Testis (tissue), 2 donors: ENCODE measurements at regions not wholly inside any gene's neighbourhood (a gene's known extent, or its start where the extent isn't known, plus 50 kb on each side); places are given as distances from the start of the nearest gene placed in this dataset.

Experiments used
- DNase-seq: peaks from one replicate; pipeline ENCODE4 v3.0.0-alpha.2; 2019
- H3K27ac ChIP-seq, 2 donors: fragments of 200-600 bp; sonication (generic); one replicate each; pipeline ENCODE4 v1.5.1; 2019
- H3K27me3 ChIP-seq: fragments of 200-600 bp; sonication (generic); one replicate; pipeline ENCODE4 v1.5.1; 2019
- H3K36me3 ChIP-seq: fragments of 200-600 bp; sonication (generic); one replicate; pipeline ENCODE4 v1.5.1; 2017; ENCODE audit warnings: low read depth; ENCODE audit errors: missing control alignments
- H3K4me1 ChIP-seq: fragments of 200-600 bp; sonication (generic); one replicate; pipeline ENCODE4 v1.5.1; 2019
- H3K4me3 ChIP-seq, 2 donors: fragments of 200-600 bp; sonication (generic); one replicate each; pipeline ENCODE4 v1.5.1; 2017 to 2019
- H3K9me3 ChIP-seq: fragments of 200-600 bp; sonication (generic); one replicate; pipeline ENCODE4 v1.5.1; 2017
- POLR2A ChIP-seq: fragments of 450-650 bp; IDR thresholded peaks from one replicate; pipeline ENCODE4 v1.6.1; 2017; ENCODE audit warnings: antibody characterized with exemption, mild to moderate bottlenecking, moderate library complexity
- WGBS, 2 donors: methylation state at CpG; one replicate each; pipeline ENCODE4 v1.1.5; 2018; 5-methylcytosine and 5-hydroxymethylcytosine counted together
- intact Hi-C: fragments of 100-400 bp; cut with DNase I; formaldehyde crosslinking; loops from one replicate; pipeline ENCODE4 v1.15.1; 2023; ENCODE audit warnings: low total_unique reads
- TF ChIP-seq, protein P1 (sequence below), 3 experiments: fragments of 450-650 bp in 2 of 3; fragments of 200-600 bp in 1 of 3; sonication (generic) in 1 of 3; IDR thresholded peaks; one replicate each; pipeline ENCODE4 v1.5.1; 2016 to 2019; ENCODE audit warnings: antibody characterized with exemption in 3 of 3, mild to moderate bottlenecking in 2 of 3, moderate library complexity in 1 of 3

DNA sequence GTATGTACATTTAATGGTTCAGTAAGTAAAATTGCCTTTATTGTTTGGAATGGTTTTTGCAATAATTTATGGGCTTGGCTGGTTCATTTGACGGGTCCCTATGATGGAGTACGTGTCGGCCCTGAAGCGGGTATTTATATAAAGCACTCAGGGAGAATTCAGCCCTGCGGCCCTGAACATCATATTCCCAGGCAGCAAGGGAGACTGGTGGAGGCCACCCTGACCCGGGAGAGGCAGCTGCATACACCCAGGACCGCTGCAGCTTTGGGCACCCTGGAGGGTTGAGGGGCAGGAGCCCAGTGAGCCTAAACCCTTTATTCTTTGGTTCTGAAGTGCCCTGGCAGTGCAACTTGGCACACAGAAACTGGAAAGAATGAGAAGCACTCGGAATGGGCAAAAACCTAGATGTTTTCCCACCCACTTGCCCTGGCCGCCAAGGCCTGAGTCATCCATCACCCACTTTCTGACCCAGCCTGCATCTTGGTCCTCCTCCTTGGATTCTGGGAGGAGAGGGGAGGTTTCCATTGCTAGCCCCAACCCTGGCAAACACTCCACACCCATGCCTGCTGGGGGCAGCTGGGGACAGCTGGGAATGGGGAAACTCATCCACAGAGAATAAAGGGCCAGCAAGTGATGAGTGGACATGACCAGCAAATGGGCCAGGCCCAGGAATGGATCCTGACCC, 162.2 kb upstream of the TNRC6C start:
- no peak for DNase-seq
- Histone ChIP-seq H3K4me3 (no peak overlapping the region), H3K27me3 (no peaks in the 10 kb centered on the region), H3K36me3 (no peaks in the 10 kb centered on the region), H3K4me1 (no peaks in the 10 kb centered on the region), H3K27ac (no peak overlapping the region), H3K9me3 (no peaks in the 10 kb centered on the region)
- TF ChIP-seq POLR2A, result no peak
- intact Hi-C loops, result no loop called here
- WGBS, 2 donors, result 84 to 90% methylated on average over 9 of the region's 9 CpGs

DNA sequence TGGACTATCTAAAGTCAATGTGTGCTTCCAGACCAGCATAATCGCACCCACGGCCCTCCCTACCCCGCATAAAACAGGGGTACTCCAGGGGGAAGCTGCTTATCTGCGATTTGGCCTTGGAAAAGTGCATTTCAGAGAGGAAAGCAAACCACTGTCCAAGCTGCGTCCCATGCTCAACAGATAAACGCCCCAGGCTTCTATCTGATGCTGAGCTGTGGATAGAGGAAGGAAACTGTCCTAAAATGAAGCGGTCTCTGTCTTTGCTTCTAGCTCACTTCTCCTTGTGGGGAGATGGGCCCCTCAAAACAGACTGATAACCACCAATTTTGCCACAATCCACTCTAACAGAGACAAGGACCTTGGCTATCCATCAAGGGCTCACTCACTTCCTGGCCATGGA, 160.5 kb upstream of the TNRC6C start:
- no peak overlapping the region for H3K4me3 ChIP-seq

DNA sequence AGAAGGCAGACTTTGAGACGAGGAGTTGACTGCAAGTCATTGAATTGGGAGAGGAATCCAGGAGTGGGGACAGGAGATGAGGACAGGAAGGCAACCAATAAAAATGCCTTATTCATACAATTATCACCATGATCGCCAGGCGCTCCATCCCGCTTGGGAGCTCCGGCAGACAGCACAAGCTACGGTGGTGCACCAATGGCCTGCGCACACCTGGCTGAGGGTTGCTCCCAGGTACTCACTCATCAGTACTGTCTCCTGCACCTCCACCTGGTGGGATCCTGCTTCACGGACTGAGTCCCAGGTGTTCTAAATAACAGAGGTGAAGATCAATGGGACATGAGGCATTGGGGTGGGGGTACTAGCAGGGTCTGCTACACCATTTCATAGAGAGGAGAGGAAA, 160.0 kb upstream of the TNRC6C start:
- no peak for DNase-seq

More for the DNA sequence above, 160.5 kb upstream of the TNRC6C start:
- no peak for DNase-seq
- no peak overlapping the region for H3K27ac ChIP-seq
- 45% methylated on average over 7 of the region's 7 CpGs for WGBS, 2 donors
- H3K36me3 ChIP-seq, result no peaks in the 10 kb centered on the region
- H3K4me1 ChIP-seq, result peaks cover 6% of the 10 kb centered on the region
- TF ChIP-seq, protein P1, sequence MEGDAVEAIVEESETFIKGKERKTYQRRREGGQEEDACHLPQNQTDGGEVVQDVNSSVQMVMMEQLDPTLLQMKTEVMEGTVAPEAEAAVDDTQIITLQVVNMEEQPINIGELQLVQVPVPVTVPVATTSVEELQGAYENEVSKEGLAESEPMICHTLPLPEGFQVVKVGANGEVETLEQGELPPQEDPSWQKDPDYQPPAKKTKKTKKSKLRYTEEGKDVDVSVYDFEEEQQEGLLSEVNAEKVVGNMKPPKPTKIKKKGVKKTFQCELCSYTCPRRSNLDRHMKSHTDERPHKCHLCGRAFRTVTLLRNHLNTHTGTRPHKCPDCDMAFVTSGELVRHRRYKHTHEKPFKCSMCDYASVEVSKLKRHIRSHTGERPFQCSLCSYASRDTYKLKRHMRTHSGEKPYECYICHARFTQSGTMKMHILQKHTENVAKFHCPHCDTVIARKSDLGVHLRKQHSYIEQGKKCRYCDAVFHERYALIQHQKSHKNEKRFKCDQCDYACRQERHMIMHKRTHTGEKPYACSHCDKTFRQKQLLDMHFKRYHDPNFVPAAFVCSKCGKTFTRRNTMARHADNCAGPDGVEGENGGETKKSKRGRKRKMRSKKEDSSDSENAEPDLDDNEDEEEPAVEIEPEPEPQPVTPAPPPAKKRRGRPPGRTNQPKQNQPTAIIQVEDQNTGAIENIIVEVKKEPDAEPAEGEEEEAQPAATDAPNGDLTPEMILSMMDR (IDR thresholded peaks at IDR 0.05), result no peak
- TF ChIP-seq POLR2A, result no peak
- no peaks in the 10 kb centered on the region for H3K27me3 ChIP-seq
- intact Hi-C loops, result no loop called here
- no peaks in the 10 kb centered on the region for H3K9me3 ChIP-seq

DNA sequence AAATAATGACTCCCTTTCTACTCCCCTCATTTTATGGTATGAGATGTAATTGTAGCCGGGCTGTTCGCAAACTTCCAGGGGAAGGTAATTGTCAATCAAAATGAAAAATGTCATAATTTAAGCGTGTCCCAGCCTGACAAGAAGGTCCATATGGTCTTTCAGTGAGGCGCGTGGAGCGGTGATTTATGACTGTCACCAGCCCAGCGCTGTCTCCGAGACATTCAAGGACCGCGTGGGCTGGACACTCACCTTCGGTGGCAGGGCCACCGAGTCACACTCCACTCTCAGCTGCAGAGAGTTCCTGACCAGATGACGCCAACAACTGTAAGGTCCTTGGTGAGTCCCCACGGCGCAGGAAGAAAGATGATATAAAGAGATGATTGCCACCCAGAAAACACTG, 157.7 kb upstream of the TNRC6C start:
- intact Hi-C loops, result no loop called here
- Histone ChIP-seq H3K4me1 (peaks cover 6% of the 10 kb centered on the region), H3K4me3 (no peak overlapping the region), H3K9me3 (no peaks in the 10 kb centered on the region), H3K36me3 (no peaks in the 10 kb centered on the region), H3K27ac (no peak overlapping the region), H3K27me3 (no peaks in the 10 kb centered on the region)
- WGBS, 2 donors, result 76 to 88% methylated on average over 15 of the region's 15 CpGs
- TF ChIP-seq POLR2A, result no peak
- no peak for DNase-seq

More for the DNA sequence above, 160.0 kb upstream of the TNRC6C start:
- TF ChIP-seq, protein P1 (IDR thresholded peaks at IDR 0.05), result no peak
- TF ChIP-seq POLR2A, result no peak
- no peak overlapping the region for H3K4me3 ChIP-seq
- H3K9me3 ChIP-seq, result no peaks in the 10 kb centered on the region
- no peak overlapping the region for H3K27ac ChIP-seq
- 92 to 98% methylated on average over 7 to 8 of the region's 8 CpGs for WGBS, 2 donors
- no peaks in the 10 kb centered on the region for H3K27me3 ChIP-seq
- peaks cover 6% of the 10 kb centered on the region for H3K4me1 ChIP-seq
- intact Hi-C loops, result no loop called here
- H3K36me3 ChIP-seq, result no peaks in the 10 kb centered on the region

DNA sequence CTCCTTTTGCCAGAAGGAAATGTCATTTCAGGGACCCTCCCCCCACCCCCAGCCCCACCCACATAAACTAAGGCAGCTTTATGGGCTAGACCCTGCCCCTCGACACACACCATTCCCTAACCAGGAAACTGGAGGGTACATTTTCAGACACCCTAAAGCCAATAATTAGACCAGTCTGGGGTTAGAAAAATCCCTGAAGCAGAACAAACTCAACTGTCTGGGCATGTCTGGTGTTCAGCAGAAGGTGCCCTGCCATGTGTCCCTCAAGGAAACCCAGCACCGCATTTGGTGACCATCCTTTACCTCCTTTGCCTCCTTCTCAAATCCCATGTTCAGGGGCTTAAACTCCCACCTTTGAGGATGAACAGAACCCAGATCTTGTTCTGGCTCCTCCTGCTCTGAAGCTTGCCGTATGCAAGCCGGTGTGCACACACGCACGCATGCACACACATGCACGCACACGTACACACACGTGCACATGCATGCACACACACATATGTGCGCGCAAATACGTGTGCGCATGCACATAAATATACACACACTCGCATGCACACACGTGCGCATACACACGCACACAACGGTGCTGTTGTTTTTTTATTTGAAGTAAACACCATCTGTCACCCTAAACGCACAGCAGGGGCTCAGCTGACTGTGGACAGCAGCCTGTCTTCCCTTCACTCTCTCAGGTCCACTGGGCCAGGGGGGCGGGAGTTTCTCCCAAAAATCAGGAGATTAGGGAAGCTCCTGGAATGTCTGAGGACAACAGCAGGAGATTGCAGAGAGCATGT, 156.8 kb upstream of the TNRC6C start:
- Histone ChIP-seq H3K4me3 (no peak overlapping the region), H3K27me3 (no peaks in the 10 kb centered on the region), H3K9me3 (no peaks in the 10 kb centered on the region), H3K36me3 (no peaks in the 10 kb centered on the region), H3K27ac (no peak overlapping the region), H3K4me1 (peaks cover 6% of the 10 kb centered on the region)
- intact Hi-C loops, result no loop called here
- TF ChIP-seq POLR2A, result no peak
- TF ChIP-seq, protein P1 (IDR thresholded peaks at IDR 0.05), result no peak
- no peak for DNase-seq
- 61 to 69% methylated on average over 18 to 20 of the region's 20 CpGs for WGBS, 2 donors

DNA sequence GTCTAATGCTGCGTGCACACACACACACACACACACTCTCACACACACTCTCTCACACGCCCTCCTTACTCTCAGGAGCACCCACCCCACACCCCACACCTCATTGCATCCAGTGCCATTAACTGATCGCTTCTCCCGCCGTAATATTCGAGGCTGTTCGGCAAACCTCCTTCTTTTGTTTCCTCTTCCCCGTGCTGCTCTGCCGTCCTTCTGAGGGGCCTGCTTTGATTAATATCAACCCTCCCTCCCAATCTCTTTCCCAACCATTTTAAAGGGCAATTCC, 156.2 kb upstream of the TNRC6C start:
- DNase-seq, result no peak
- intact Hi-C loops, result no loop called here
- WGBS, 2 donors, result 11 to 23% methylated on average over 9 of the region's 9 CpGs
- no peaks in the 10 kb centered on the region for H3K27me3 ChIP-seq
- H3K36me3 ChIP-seq, result no peaks in the 10 kb centered on the region
- no peak overlapping the region for H3K4me3 ChIP-seq
- no peak overlapping the region for H3K27ac ChIP-seq
- no peaks in the 10 kb centered on the region for H3K9me3 ChIP-seq
- H3K4me1 ChIP-seq, result peaks cover 6% of the 10 kb centered on the region
- no peak for TF ChIP-seq POLR2A
- TF ChIP-seq, protein P1 (IDR thresholded peaks at IDR 0.05), result no peak
